Chondrocyte (in vitro differentiated cells): ENCODE measurements at regions not wholly inside any gene's neighbourhood (a gene's known extent, or its start where the extent isn't known, plus 50 kb on each side); places are given as distances from the start of the nearest gene placed in this dataset.
"Not testable (repeated sequence)": the region's sequence is repeated elsewhere in the genome, so short reads cannot be mapped to it uniquely, and the experiment has no call there.

Experiments used
- DNase-seq: peaks from one replicate; pipeline ENCODE4 v3.0.0; 2021; ENCODE audit warnings: mixed read lengths, low spot score
- H3K27ac Mint-ChIP-seq: one replicate; pipeline ENCODE4 v1.8.0; 2021; ENCODE audit warnings: mild to moderate bottlenecking, moderate library complexity, mixed read lengths; ENCODE audit not compliant: unreplicated experiment
- H3K27me3 Mint-ChIP-seq: 2 replicates; pipeline ENCODE4 v1.8.0; 2021; ENCODE audit warnings: low read depth, mixed read lengths
- H3K36me3 Mint-ChIP-seq: 2 replicates; pipeline ENCODE4 v1.8.0; 2021; ENCODE audit warnings: low read depth, mixed read lengths
- H3K4me1 Mint-ChIP-seq: 2 replicates; pipeline ENCODE4 v1.8.0; 2021; ENCODE audit warnings: low read depth, mild to moderate bottlenecking, mixed read lengths
- H3K4me3 Mint-ChIP-seq: one replicate; pipeline ENCODE4 v1.8.0; 2021; ENCODE audit warnings: mild to moderate bottlenecking, moderate library complexity, mixed read lengths; ENCODE audit not compliant: unreplicated experiment
- H3K9me3 Mint-ChIP-seq: 2 replicates; pipeline ENCODE4 v1.8.0; 2021; ENCODE audit warnings: low read depth, mixed read lengths
- CTCF ChIP-seq: fragments of 200-600 bp; sonication (generic); IDR thresholded peaks from 2 replicates; pipeline ENCODE4 v1.5.0; 2021; ENCODE audit warnings: antibody characterized with exemption, mild to moderate bottlenecking, moderate library complexity

- peaks cover 17% of the 10 kb centered on the region for H3K27me3 Mint-ChIP-seq
- no peak overlapping the region for H3K27ac Mint-ChIP-seq
- H3K9me3 Mint-ChIP-seq = no peaks in the 10 kb centered on the region
- H3K4me3 Mint-ChIP-seq = no peak overlapping the region
- no peak for TF ChIP-seq CTCF
- H3K36me3 Mint-ChIP-seq = peaks cover 1% of the 10 kb centered on the region
- peaks cover 10% of the 10 kb centered on the region for H3K4me1 Mint-ChIP-seq
- peak; percentile 29 for DNase-seq
Measured at GRCh38 chr17:77634710-77635109, 323.8 kb upstream of the TNRC6C start.

GRCh38 chr17:77635176-77635575, 323.3 kb upstream of the TNRC6C start:
- Mint-ChIP-seq H3K4me3 (no peak overlapping the region), H3K27ac (no peak overlapping the region), H3K9me3 (no peaks in the 10 kb centered on the region), H3K27me3 (peaks cover 21% of the 10 kb centered on the region), H3K36me3 (peaks cover 1% of the 10 kb centered on the region), H3K4me1 (peaks cover 10% of the 10 kb centered on the region)
- no peak for DNase-seq
- TF ChIP-seq CTCF = no peak

- DNase-seq, H3K4me1 Mint-ChIP-seq, H3K4me3 Mint-ChIP-seq, H3K27ac Mint-ChIP-seq, H3K9me3 Mint-ChIP-seq, H3K36me3 Mint-ChIP-seq: not testable (repeated sequence)
- peaks cover 27% of the 10 kb centered on the region for H3K27me3 Mint-ChIP-seq
Measured at GRCh38 chr17:77635785-77636184, 322.7 kb upstream of the TNRC6C start.

GRCh38 chr17:77636835-77637817, 321.4 kb upstream of the TNRC6C start:
- H3K27me3 Mint-ChIP-seq = peaks cover 33% of the 10 kb centered on the region
- no peak for TF ChIP-seq CTCF
- H3K4me1 Mint-ChIP-seq = peaks cover 10% of the 10 kb centered on the region

GRCh38 chr17:77637818-77638575, 320.5 kb upstream of the TNRC6C start:
- peaks cover 5% of the 10 kb centered on the region for H3K36me3 Mint-ChIP-seq
- peaks cover 10% of the 10 kb centered on the region for H3K4me1 Mint-ChIP-seq
- no peak for TF ChIP-seq CTCF
- DNase-seq = no peak
- no peaks in the 10 kb centered on the region for H3K9me3 Mint-ChIP-seq
- no peak overlapping the region for H3K27ac Mint-ChIP-seq
- H3K4me3 Mint-ChIP-seq = no peak overlapping the region
- peaks cover 33% of the 10 kb centered on the region for H3K27me3 Mint-ChIP-seq

More at GRCh38 chr17:77636835-77637817, 321.4 kb upstream of the TNRC6C start:
- H3K36me3 Mint-ChIP-seq = peaks cover 5% of the 10 kb centered on the region
- H3K27ac Mint-ChIP-seq = no peak overlapping the region
- no peaks in the 10 kb centered on the region for H3K9me3 Mint-ChIP-seq
- peak; percentile 70 for DNase-seq
- no peak overlapping the region for H3K4me3 Mint-ChIP-seq
